Vagina (tissue), 2 donors: ENCODE measurements at regions not wholly inside any gene's neighbourhood (a gene's known extent, or its start where the extent isn't known, plus 50 kb on each side); places are given as distances from the start of the nearest gene placed in this dataset.
A peak's percentile ranks its signal among the peaks of the same experiment; 100 is the strongest.

Experiments used
- DNase-seq, 2 donors: peaks; one replicate each; pipeline ENCODE4 v3.0.0-alpha.2; 2017; ENCODE audit errors: extremely low spot score in 2 of 2
- H3K27ac ChIP-seq: fragments of 200-600 bp; sonication (generic); one replicate; pipeline ENCODE4 v1.5.1; 2019
- H3K27me3 ChIP-seq: fragments of 200-600 bp; sonication (generic); one replicate; pipeline ENCODE4 v1.5.1; 2019
- H3K36me3 ChIP-seq, 2 donors: fragments of 200-600 bp; sonication (generic); one replicate each; pipeline ENCODE4 v1.5.1; 2017 to 2019
- H3K4me1 ChIP-seq: fragments of 200-600 bp; sonication (generic); one replicate; pipeline ENCODE4 v1.5.1; 2019
- H3K4me3 ChIP-seq, 2 donors: fragments of 200-600 bp; sonication (generic); 1 replicate in 1 of 2; 2 replicates in 1 of 2; pipeline ENCODE4 v1.5.1; 2016 to 2019
- H3K9me3 ChIP-seq: fragments of 200-600 bp; sonication (generic); one replicate; pipeline ENCODE4 v1.5.1; 2019
- CTCF ChIP-seq, 3 experiments: fragments of 450-650 bp in 2 of 3; fragments of 200-600 bp in 1 of 3; sonication (generic) in 1 of 3; IDR thresholded peaks; one replicate each; pipeline ENCODE4 v1.5.1; 2017 to 2019; ENCODE audit warnings: antibody characterized with exemption in 3 of 3, mild to moderate bottlenecking in 2 of 3, moderate library complexity in 2 of 3
- POLR2A ChIP-seq, 2 donors: fragments of 450-650 bp; IDR thresholded peaks; one replicate each; pipeline ENCODE4 v1.6.1; 2017; ENCODE audit warnings: antibody characterized with exemption in 2 of 2, mild to moderate bottlenecking in 2 of 2, moderate library complexity in 2 of 2
- POLR2AphosphoS5 ChIP-seq, 2 donors: sonication (generic); formaldehyde crosslinking; IDR thresholded peaks; one replicate each; pipeline ENCODE4 v1.9.0; 2017; ENCODE audit warnings: antibody characterized with exemption in 2 of 2, mild to moderate bottlenecking in 2 of 2, low read depth in 1 of 2; ENCODE audit not compliant: insufficient read depth in 1 of 2
- intact Hi-C: fragments of 100-400 bp; cut with DNase I; formaldehyde crosslinking; loops from one replicate; pipeline ENCODE4 v1.15.1; 2023

DNA sequence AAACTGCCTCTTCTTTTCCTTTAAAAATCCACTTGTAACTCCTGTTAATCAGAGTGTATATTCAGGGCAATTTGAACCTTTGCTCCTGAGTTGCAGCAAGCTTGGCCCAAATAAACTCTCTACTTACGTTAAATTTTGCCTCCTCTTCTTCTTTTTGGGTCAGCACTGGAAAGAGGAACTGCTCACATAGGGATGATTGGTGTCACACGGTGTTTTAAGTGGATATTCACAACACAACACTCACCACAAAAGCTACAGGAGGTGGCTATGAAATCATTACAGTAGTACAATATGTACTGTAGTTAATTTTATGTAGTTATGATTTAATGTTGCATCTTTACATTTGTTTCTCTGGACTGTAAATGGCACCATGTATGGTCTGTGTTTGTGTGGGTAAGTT, 96.8 kb upstream of the DOCK9 start:
- no peak for TF ChIP-seq CTCF (IDR thresholded peaks at IDR 0.05)
- TF ChIP-seq POLR2AphosphoS5 (IDR thresholded peaks at IDR 0.05; ENCODE audit: insufficient read depth in 1 of 2, low read depth in 1 of 2): no peak
- no peak for TF ChIP-seq POLR2A (IDR thresholded peaks at IDR 0.05)
- Histone ChIP-seq H3K4me3 (no peak overlapping the region), H3K36me3 (no peaks in the 10 kb centered on the region), H3K9me3 (no peaks in the 10 kb centered on the region), H3K27me3 (no peaks in the 10 kb centered on the region), H3K4me1 (peaks cover 6% of the 10 kb centered on the region), H3K27ac (no peak overlapping the region)
- DNase-seq: no peak
- intact Hi-C loops: no loop called here

DNA sequence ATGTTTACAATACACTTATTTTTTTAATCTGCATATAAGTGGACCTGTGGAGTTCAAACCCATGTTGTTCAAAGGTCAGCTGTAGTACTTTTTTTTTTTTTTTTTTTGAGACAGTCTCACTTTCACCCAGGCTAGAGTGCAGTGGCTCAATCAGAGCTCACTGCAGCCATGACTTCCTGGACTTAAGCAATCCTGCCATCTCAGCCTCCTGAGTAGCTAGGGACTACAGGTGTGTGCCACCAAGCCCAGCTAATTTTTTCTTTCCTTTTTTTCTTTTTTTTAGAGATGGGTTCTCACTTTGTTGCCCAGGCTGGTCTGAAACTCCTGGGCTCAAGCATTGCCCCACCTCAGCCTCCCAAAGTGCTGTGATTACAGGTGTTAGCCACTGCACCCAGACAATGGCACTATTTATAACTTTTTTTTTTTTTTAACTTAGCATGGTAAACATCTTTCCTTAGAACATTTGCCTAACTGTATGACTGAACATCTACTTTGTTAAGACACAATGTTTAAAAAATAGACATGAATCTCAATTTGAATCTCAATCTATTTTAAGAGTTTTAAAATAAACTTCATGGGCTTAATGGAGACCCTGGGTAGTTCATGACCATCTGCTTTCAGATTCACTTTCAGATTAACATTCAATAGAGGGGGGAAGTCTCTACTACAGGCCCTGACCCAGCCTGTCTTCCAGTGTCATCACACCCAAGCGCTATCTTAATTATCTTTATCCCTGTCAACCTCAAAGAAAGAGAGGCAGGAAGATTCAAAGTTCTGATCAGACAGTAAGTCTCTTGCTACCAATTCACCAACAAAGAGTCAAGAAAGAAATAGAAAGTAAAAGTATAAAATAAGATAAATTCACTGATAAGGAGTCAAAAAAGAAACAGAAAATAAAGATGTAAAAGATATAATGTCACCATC, 97.7 kb upstream of the DOCK9 start:
- no peak for TF ChIP-seq CTCF (IDR thresholded peaks at IDR 0.05)
- no peak for TF ChIP-seq POLR2AphosphoS5 (IDR thresholded peaks at IDR 0.05; ENCODE audit: insufficient read depth in 1 of 2, low read depth in 1 of 2)
- no peak for TF ChIP-seq POLR2A (IDR thresholded peaks at IDR 0.05)
- peaks cover 6% of the 10 kb centered on the region for H3K4me1 ChIP-seq
- DNase-seq: no peak
- no peaks in the 10 kb centered on the region for H3K27me3 ChIP-seq
- intact Hi-C loops: no loop called here
- no peak overlapping the region for H3K4me3 ChIP-seq
- no peak overlapping the region for H3K27ac ChIP-seq
- no peaks in the 10 kb centered on the region for H3K36me3 ChIP-seq
- H3K9me3 ChIP-seq: no peaks in the 10 kb centered on the region

DNA sequence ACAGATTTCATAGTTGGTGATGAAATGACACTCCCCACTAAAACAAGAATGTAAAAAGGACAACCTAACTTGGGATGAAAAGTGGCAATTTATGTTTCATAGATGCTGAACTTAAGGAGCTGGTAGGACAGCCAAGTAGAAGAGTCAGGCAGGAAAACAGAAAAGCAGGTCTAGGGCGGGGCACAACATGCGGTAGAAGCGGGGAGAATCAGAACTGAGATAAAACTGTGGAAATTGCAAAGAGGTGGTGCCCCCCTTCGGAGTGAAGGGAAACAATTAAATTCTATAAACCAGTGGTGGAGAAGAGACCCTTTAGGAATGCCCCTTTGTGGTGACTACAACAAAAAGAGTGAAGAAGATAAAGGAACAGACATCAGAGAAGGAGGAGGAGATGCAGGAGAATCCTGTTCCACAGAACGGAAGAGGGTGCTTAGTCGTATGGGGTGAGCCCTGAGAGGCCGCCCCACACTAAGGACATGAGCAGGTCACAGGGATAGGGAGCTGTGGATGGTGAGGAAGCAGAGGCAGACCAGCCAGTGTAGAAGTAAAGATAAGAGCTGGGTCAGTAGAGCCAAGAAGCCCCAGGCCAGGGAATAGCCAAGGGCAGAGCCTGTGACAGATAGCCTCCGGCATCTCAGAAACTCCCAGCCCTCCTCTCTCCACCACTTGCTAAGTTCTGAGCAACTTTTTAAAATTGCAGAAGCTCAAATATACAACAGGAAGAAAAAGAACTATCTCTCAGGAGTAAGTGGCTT, 100.3 kb upstream of the DOCK9 start:
- no peaks in the 10 kb centered on the region for H3K27me3 ChIP-seq
- H3K4me1 ChIP-seq: peaks cover 6% of the 10 kb centered on the region
- no peak overlapping the region for H3K4me3 ChIP-seq
- TF ChIP-seq CTCF (IDR thresholded peaks at IDR 0.05) (no peak), POLR2A (IDR thresholded peaks at IDR 0.05) (no peak)
- H3K27ac ChIP-seq: no peak overlapping the region
- H3K9me3 ChIP-seq: no peaks in the 10 kb centered on the region
- intact Hi-C loops: no loop called here
- peak in 1 of 2 donors; percentile 43 for DNase-seq
- no peaks in the 10 kb centered on the region for H3K36me3 ChIP-seq

DNA sequence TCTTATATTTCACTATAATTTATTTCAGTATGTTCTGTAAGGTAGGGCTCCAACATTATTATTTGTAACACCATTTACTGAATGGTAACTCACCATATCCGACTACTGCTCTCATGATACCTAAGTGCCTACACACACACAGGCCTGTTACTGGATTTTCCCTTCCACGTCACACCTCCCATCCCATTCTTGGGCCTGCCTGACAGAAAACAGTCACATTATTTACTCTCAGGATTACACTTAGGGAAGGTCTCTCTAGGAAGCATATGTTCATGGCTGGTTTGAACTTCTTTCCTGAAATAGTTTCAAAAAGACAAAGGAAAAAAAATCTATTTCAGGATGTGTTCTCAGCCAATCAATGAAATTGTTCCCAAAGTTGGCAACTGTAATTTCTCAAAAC, 102.3 kb upstream of the DOCK9 start:
- Histone ChIP-seq H3K27me3 (no peaks in the 10 kb centered on the region), H3K27ac (no peak overlapping the region), H3K4me3 (no peak overlapping the region), H3K36me3 (no peaks in the 10 kb centered on the region), H3K9me3 (no peaks in the 10 kb centered on the region), H3K4me1 (peaks cover 16% of the 10 kb centered on the region)
- TF ChIP-seq CTCF (IDR thresholded peaks at IDR 0.05) (no peak), POLR2AphosphoS5 (IDR thresholded peaks at IDR 0.05; ENCODE audit: insufficient read depth in 1 of 2, low read depth in 1 of 2) (no peak), POLR2A (IDR thresholded peaks at IDR 0.05) (no peak)
- peak in 1 of 2 donors; percentile 9 for DNase-seq
- intact Hi-C loops: no loop called here

GRCh38 chr13:99083981-99084380, 106.1 kb upstream of the DOCK9 start:
- Histone ChIP-seq H3K4me1 (peaks cover 25% of the 10 kb centered on the region), H3K27me3 (no peaks in the 10 kb centered on the region), H3K27ac (peak overlapping the region; percentile 33), H3K9me3 (no peaks in the 10 kb centered on the region), H3K4me3 (no peak overlapping the region), H3K36me3 (no peaks in the 10 kb centered on the region)
- TF ChIP-seq POLR2A (IDR thresholded peaks at IDR 0.05) (no peak), POLR2AphosphoS5 (IDR thresholded peaks at IDR 0.05; ENCODE audit: insufficient read depth in 1 of 2, low read depth in 1 of 2) (no peak), CTCF (IDR thresholded peaks at IDR 0.05) (no peak)
- intact Hi-C loops: no loop called here
- DNase-seq: no peak
